WTC11 (cell line): ENCODE measurements at regions not wholly inside any gene's neighbourhood (a gene's known extent, or its start where the extent isn't known, plus 50 kb on each side); places are given as distances from the start of the nearest gene placed in this dataset.

Experiments used
- ATAC-seq: fragments of 200-7000 bp; cut with Tn5 transposase; 2 replicates; pipeline ENCODE4 v1.10.0; 2021; ENCODE audit warnings: mild to moderate bottlenecking, moderate library complexity
- CTCF ChIA-PET: fragments of 300-600 bp; sonication (Branson Sonifier 250); formaldehyde crosslinking; loops from one replicate; lab custom pipeline; 2021; ENCODE audit warnings: antibody characterized with exemption; lab: Charles Lee
- POLR2A ChIA-PET: fragments of 350-600 bp; sonication (Branson Sonifier 250); formaldehyde crosslinking; loops from one replicate; lab custom pipeline; 2021; ENCODE audit warnings: antibody characterized with exemption; lab: Charles Lee
- DNase-seq: peaks from one replicate; pipeline ENCODE4 v3.0.0; 2021; ENCODE audit warnings: low spot score
- H3K27ac Mint-ChIP-seq: 2 replicates; pipeline ENCODE4 v1.8.0; 2021; ENCODE audit warnings: mixed read lengths
- H3K27me3 Mint-ChIP-seq: 2 replicates; pipeline ENCODE4 v1.8.0; 2021; ENCODE audit warnings: low read depth, mild to moderate bottlenecking, moderate library complexity, mixed read lengths
- H3K36me3 Mint-ChIP-seq: 2 replicates; pipeline ENCODE4 v1.8.0; 2021; ENCODE audit warnings: mixed read lengths
- H3K4me1 Mint-ChIP-seq: 2 replicates; pipeline ENCODE4 v1.8.0; 2022; ENCODE audit warnings: mixed read lengths
- H3K4me3 Mint-ChIP-seq: 2 replicates; pipeline ENCODE4 v1.8.0; 2021; ENCODE audit warnings: mild to moderate bottlenecking, moderate library complexity, mixed read lengths
- H3K9me3 Mint-ChIP-seq: 2 replicates; pipeline ENCODE4 v1.8.0; 2021; ENCODE audit warnings: mixed read lengths
- CDX4 ChIP-seq: fragments of 250-450 bp; sonication (Bioruptor Pico); IDR thresholded peaks from 2 replicates; pipeline ENCODE4 v1.9.0; 2021; ENCODE audit warnings: moderate library complexity, mild to moderate bottlenecking, inconsistent platforms, borderline replicate concordance
- CREM ChIP-seq: sonication (generic); formaldehyde crosslinking; IDR thresholded peaks from 2 replicates; pipeline ENCODE4 v1.8.1; 2022; ENCODE audit warnings: mild to moderate bottlenecking, missing genetic modification reagents, moderate library complexity
- ESRRA ChIP-seq: sonication (generic); formaldehyde crosslinking; IDR thresholded peaks from 2 replicates; pipeline ENCODE4 v1.8.1; 2022; ENCODE audit warnings: mild to moderate bottlenecking, missing genetic modification reagents, borderline replicate concordance
- FOXJ3 ChIP-seq: sonication (generic); formaldehyde crosslinking; IDR thresholded peaks from 2 replicates; pipeline ENCODE4 v1.9.0; 2021; ENCODE audit warnings: missing genetic modification reagents, mild to moderate bottlenecking, borderline replicate concordance
- FOXK1 ChIP-seq: sonication (generic); formaldehyde crosslinking; IDR thresholded peaks from 2 replicates; pipeline ENCODE4 v1.8.0; 2022; ENCODE audit warnings: mild to moderate bottlenecking, moderate library complexity, missing genetic modification reagents
- FOXP1 ChIP-seq: sonication (generic); formaldehyde crosslinking; IDR thresholded peaks from 2 replicates; pipeline ENCODE4 v1.8.0; 2022; ENCODE audit warnings: missing genetic modification reagents, mild to moderate bottlenecking, moderate library complexity, borderline replicate concordance
- KAT7 ChIP-seq: sonication (generic); formaldehyde crosslinking; IDR thresholded peaks from 2 replicates; pipeline ENCODE4 v1.8.1; 2023; ENCODE audit warnings: missing genetic modification reagents, mild to moderate bottlenecking, borderline replicate concordance
- MLX ChIP-seq: sonication (generic); formaldehyde crosslinking; IDR thresholded peaks from 2 replicates; pipeline ENCODE4 v1.8.1; 2023; ENCODE audit warnings: mild to moderate bottlenecking, missing genetic modification reagents, moderate library complexity
- NFATC4 ChIP-seq: fragments of 250-450 bp; sonication (Bioruptor Pico); IDR thresholded peaks from 2 replicates; pipeline ENCODE4 v1.9.0; 2021; ENCODE audit warnings: mild to moderate bottlenecking
- NR1H2 ChIP-seq: sonication (generic); formaldehyde crosslinking; IDR thresholded peaks from 2 replicates; pipeline ENCODE4 v1.9.0; 2021; ENCODE audit warnings: mild to moderate bottlenecking, moderate library complexity, missing genetic modification reagents
- PREB ChIP-seq: sonication (generic); formaldehyde crosslinking; IDR thresholded peaks from 2 replicates; pipeline ENCODE4 v1.8.1; 2022; ENCODE audit warnings: mild to moderate bottlenecking, missing genetic modification reagents, moderate library complexity, borderline replicate concordance
- ZBTB21 ChIP-seq: sonication (generic); formaldehyde crosslinking; IDR thresholded peaks from 2 replicates; pipeline ENCODE4 v1.8.1; 2023; ENCODE audit warnings: mild to moderate bottlenecking, missing genetic modification reagents, borderline replicate concordance
- ZNF317 ChIP-seq: sonication (generic); formaldehyde crosslinking; IDR thresholded peaks from 2 replicates; pipeline ENCODE4 v1.8.1; 2023; ENCODE audit warnings: low read depth, mild to moderate bottlenecking, moderate library complexity, missing genetic modification reagents, borderline replicate concordance
- TF ChIP-seq, protein P1 (sequence below): fragments of 200-600 bp; IDR thresholded peaks from 2 replicates; pipeline ENCODE4 v1.8.0; 2022; ENCODE audit warnings: antibody characterized with exemption
- TF ChIP-seq, protein P2 (sequence below): sonication (generic); formaldehyde crosslinking; IDR thresholded peaks from 2 replicates; pipeline ENCODE4 v1.8.1; 2023; ENCODE audit warnings: mild to moderate bottlenecking, moderate library complexity, missing genetic modification reagents
- TF ChIP-seq, protein P3 (sequence below): sonication (generic); formaldehyde crosslinking; IDR thresholded peaks from 2 replicates; pipeline ENCODE4 v1.8.0; 2023; ENCODE audit warnings: missing genetic modification reagents
- TF ChIP-seq, protein P4 (sequence below): sonication (generic); formaldehyde crosslinking; IDR thresholded peaks from 2 replicates; pipeline ENCODE4 v1.8.0; 2022; ENCODE audit warnings: missing genetic modification reagents

- H3K27me3 Mint-ChIP-seq = no peaks in the 10 kb centered on the region
- peaks cover 6% of the 10 kb centered on the region for H3K4me1 Mint-ChIP-seq
- DNase-seq = no peak
- ChIA-PET CTCF (no interaction called here), POLR2A (no interaction called here)
- H3K4me3 Mint-ChIP-seq = no peak overlapping the region
- TF ChIP-seq ZBTB21 (CRISPR knock-in tag) (no peak), CREM (CRISPR knock-in tag) (no peak), NR1H2 (CRISPR knock-in tag) (no peak), NFATC4 (no peak)
- TF ChIP-seq, protein P1, sequence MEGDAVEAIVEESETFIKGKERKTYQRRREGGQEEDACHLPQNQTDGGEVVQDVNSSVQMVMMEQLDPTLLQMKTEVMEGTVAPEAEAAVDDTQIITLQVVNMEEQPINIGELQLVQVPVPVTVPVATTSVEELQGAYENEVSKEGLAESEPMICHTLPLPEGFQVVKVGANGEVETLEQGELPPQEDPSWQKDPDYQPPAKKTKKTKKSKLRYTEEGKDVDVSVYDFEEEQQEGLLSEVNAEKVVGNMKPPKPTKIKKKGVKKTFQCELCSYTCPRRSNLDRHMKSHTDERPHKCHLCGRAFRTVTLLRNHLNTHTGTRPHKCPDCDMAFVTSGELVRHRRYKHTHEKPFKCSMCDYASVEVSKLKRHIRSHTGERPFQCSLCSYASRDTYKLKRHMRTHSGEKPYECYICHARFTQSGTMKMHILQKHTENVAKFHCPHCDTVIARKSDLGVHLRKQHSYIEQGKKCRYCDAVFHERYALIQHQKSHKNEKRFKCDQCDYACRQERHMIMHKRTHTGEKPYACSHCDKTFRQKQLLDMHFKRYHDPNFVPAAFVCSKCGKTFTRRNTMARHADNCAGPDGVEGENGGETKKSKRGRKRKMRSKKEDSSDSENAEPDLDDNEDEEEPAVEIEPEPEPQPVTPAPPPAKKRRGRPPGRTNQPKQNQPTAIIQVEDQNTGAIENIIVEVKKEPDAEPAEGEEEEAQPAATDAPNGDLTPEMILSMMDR = no peak
- TF ChIP-seq, protein P2, sequence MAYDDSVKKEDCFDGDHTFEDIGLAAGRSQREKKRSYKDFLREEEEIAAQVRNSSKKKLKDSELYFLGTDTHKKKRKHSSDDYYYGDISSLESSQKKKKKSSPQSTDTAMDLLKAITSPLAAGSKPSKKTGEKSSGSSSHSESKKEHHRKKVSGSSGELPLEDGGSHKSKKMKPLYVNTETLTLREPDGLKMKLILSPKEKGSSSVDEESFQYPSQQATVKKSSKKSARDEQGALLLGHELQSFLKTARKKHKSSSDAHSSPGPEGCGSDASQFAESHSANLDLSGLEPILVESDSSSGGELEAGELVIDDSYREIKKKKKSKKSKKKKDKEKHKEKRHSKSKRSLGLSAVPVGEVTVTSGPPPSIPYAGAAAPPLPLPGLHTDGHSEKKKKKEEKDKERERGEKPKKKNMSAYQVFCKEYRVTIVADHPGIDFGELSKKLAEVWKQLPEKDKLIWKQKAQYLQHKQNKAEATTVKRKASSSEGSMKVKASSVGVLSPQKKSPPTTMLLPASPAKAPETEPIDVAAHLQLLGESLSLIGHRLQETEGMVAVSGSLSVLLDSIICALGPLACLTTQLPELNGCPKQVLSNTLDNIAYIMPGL (CRISPR knock-in tag) = no peak
- no peak overlapping the region for H3K27ac Mint-ChIP-seq
- H3K9me3 Mint-ChIP-seq = 0 out of 2 replicates have a peak, but pooled peaks cover 3% of the 10 kb centered on the region
- H3K36me3 Mint-ChIP-seq = no peaks in the 10 kb centered on the region
- no peak for ATAC-seq
These were observed 232.2 kb downstream of the INSC start for GRCh38 chr11:15346907-15347306.

DNA sequence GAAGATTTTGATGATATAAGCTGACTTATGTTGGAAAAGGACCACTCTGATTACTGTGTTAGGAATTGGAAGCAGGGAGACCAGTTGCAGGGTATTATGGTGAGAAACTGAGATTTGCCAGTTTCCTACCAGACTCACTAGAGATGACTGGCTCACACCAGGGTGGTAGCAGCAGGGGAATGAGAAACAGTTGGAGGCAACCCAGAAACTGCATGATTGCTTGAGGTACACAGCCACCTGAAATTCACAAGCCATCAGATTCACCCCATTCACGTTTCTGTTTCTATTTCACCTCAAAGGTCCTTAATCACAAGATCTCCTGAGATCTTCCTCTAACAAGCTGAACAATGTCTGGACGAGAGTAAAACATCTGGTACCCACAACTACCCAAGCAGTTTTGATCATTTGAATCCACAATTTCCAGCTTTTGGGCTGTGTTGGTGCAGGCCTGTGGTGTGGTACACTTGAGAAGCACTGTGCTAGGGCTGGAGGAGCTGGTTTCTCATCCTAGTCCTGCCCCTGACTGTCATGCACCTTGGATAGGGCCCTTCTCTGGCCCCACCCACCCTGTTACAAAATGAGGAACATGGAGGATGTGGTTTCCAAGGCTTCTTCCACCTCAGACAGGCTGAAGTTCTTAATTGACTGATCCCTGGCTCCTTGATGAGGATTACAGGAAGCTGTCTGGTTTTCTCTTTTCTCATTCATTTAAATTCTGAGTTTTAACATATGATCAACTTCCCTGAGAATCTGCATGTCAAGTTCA is 233.4 kb downstream of the INSC start:
- no peak overlapping the region for H3K27ac Mint-ChIP-seq
- TF ChIP-seq PREB (CRISPR knock-in tag) = no peak
- TF ChIP-seq MLX (CRISPR knock-in tag) = no peak
- TF ChIP-seq ESRRA (CRISPR knock-in tag) = no peak
- TF ChIP-seq KAT7 = no peak
- TF ChIP-seq, all 79 proteins: peak for 0
- no peaks in the 10 kb centered on the region for H3K27me3 Mint-ChIP-seq
- no peaks in the 10 kb centered on the region for H3K4me1 Mint-ChIP-seq
- ATAC-seq (no peak), DNase-seq (no peak)
- CTCF ChIA-PET = no interaction called here
- no peak overlapping the region for H3K4me3 Mint-ChIP-seq
- POLR2A ChIA-PET = no interaction called here
- no peaks in the 10 kb centered on the region for H3K36me3 Mint-ChIP-seq
- H3K9me3 Mint-ChIP-seq = 0 out of 2 replicates have a peak, but pooled peaks cover 3% of the 10 kb centered on the region

DNA sequence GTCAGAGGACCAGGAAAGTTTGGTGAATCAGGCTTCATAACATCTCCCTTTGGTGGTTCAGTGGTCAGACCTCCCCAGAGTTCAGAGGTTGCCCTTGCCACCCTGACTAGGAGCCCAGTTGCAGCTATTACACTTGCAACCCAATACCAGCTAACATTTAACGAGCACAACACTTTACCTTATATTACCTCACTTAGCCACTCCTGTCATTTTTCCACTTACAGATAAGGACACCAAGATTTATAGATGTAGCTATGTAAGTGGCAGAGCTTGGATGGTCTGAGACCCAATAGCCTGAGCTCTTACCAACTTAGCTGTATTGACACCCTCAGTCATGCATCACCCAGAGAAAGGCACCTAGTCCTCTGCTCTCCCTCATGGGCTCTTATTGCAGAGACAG is 234.7 kb downstream of the INSC start:
- POLR2A ChIA-PET = interaction anchor here (0.7 kb wide), 1 partner anchor 214 kb away, joined by 5 read pairs; no protein-coding TSS in a partner anchor
- no peak for DNase-seq
- CTCF ChIA-PET = interaction anchor here (0.6 kb wide), 1 partner anchor 454 kb away, joined by 3 read pairs; no protein-coding TSS in a partner anchor
- H3K4me1 Mint-ChIP-seq = no peaks in the 10 kb centered on the region
- no peak for ATAC-seq
- H3K27me3 Mint-ChIP-seq = no peaks in the 10 kb centered on the region
- no peak overlapping the region for H3K27ac Mint-ChIP-seq
- 0 out of 2 replicates have a peak, but pooled peaks cover 3% of the 10 kb centered on the region for H3K9me3 Mint-ChIP-seq
- TF ChIP-seq, protein P3, sequence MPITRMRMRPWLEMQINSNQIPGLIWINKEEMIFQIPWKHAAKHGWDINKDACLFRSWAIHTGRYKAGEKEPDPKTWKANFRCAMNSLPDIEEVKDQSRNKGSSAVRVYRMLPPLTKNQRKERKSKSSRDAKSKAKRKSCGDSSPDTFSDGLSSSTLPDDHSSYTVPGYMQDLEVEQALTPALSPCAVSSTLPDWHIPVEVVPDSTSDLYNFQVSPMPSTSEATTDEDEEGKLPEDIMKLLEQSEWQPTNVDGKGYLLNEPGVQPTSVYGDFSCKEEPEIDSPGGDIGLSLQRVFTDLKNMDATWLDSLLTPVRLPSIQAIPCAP (CRISPR knock-in tag) = no peak
- no peaks in the 10 kb centered on the region for H3K36me3 Mint-ChIP-seq
- H3K4me3 Mint-ChIP-seq = no peak overlapping the region

DNA sequence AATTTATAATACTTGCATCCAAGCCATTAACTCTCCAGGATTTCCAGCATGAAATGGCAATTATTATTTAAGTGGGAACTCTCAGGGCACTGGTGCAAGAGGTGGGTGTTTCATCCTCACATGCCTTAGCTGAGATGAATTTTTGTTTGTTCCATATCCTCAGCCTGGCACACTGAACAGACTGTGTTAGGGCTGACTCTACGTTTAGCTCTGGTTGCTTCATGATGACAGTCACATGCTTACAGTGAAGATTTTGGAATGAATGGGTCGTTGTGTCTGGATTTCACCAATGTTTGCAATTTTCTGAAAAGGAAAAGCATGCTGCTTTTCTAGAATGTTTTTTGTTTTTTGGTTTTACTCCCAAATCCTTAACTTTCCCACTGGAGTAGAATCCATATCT is 246.6 kb downstream of the INSC start:
- ChIA-PET POLR2A (no interaction called here), CTCF (no interaction called here)
- H3K4me1 Mint-ChIP-seq = peaks cover 6% of the 10 kb centered on the region; the same call in 1 of the 2 replicates
- DNase-seq (no peak), ATAC-seq (no peak)
- H3K36me3 Mint-ChIP-seq = no peaks in the 10 kb centered on the region
- H3K9me3 Mint-ChIP-seq = no peaks in the 10 kb centered on the region; the same call in 1 of the 2 replicates
- no peaks in the 10 kb centered on the region for H3K27me3 Mint-ChIP-seq
- H3K27ac Mint-ChIP-seq = no peak overlapping the region
- H3K4me3 Mint-ChIP-seq = no peak overlapping the region
- no peak for TF ChIP-seq FOXK1
- TF ChIP-seq, protein P4, sequence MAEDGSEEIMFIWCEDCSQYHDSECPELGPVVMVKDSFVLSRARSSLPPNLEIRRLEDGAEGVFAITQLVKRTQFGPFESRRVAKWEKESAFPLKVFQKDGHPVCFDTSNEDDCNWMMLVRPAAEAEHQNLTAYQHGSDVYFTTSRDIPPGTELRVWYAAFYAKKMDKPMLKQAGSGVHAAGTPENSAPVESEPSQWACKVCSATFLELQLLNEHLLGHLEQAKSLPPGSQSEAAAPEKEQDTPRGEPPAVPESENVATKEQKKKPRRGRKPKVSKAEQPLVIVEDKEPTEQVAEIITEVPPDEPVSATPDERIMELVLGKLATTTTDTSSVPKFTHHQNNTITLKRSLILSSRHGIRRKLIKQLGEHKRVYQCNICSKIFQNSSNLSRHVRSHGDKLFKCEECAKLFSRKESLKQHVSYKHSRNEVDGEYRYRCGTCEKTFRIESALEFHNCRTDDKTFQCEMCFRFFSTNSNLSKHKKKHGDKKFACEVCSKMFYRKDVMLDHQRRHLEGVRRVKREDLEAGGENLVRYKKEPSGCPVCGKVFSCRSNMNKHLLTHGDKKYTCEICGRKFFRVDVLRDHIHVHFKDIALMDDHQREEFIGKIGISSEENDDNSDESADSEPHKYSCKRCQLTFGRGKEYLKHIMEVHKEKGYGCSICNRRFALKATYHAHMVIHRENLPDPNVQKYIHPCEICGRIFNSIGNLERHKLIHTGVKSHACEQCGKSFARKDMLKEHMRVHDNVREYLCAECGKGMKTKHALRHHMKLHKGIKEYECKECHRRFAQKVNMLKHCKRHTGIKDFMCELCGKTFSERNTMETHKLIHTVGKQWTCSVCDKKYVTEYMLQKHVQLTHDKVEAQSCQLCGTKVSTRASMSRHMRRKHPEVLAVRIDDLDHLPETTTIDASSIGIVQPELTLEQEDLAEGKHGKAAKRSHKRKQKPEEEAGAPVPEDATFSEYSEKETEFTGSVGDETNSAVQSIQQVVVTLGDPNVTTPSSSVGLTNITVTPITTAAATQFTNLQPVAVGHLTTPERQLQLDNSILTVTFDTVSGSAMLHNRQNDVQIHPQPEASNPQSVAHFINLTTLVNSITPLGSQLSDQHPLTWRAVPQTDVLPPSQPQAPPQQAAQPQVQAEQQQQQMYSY = no peak
- TF ChIP-seq ZNF317 = no peak
- TF ChIP-seq FOXJ3 (CRISPR knock-in tag) = no peak
- no peak for TF ChIP-seq CDX4
- TF ChIP-seq FOXP1 (CRISPR knock-in tag) = no peak
